ENCODE measurements at regions not wholly inside any gene's neighbourhood (a gene's known extent, or its start where the extent isn't known, plus 50 kb on each side); places are given as distances from the start of the nearest gene placed in this dataset.
A peak's percentile ranks its signal among the peaks of the same experiment; 100 is the strongest.

- intact Hi-C loops (cut with DNase I) = no loop called here
- Histone ChIP-seq H3K27ac (ENCODE audit: low read depth in 1 of 2, low read length in 2 of 2) (no peak overlapping the region), H3K36me3 (ENCODE audit: control insufficient read depth in 1 of 2, insufficient read depth in 2 of 2, low read length in 1 of 2) (no peaks in the 10 kb centered on the region), H3K4me1 (ENCODE audit: control insufficient read depth in 1 of 2, insufficient read depth in 2 of 2, low read length in 2 of 2) (no peaks in the 10 kb centered on the region), H3K4me3 (ENCODE audit: low read length in 2 of 2) (no peak overlapping the region), H3K9me3 (ENCODE audit: control insufficient read depth, low read length) (peaks cover 6% of the 10 kb centered on the region), H3K27me3 (ENCODE audit: control insufficient read depth in 1 of 2, insufficient read depth in 2 of 2, low read length in 1 of 2) (peaks cover 2 to 4% of the 10 kb centered on the region in 2 donors)
- no peak for DNase-seq
- ATAC-seq (ENCODE audit: low FRiP score) = no peak
- WGBS, 2 donors = 85 to 91% methylated on average over 1 of the region's 1 CpG
Observed at GRCh38 chr1:209230314-209230713, 353.2 kb upstream of the CAMK1G start.

DNA sequence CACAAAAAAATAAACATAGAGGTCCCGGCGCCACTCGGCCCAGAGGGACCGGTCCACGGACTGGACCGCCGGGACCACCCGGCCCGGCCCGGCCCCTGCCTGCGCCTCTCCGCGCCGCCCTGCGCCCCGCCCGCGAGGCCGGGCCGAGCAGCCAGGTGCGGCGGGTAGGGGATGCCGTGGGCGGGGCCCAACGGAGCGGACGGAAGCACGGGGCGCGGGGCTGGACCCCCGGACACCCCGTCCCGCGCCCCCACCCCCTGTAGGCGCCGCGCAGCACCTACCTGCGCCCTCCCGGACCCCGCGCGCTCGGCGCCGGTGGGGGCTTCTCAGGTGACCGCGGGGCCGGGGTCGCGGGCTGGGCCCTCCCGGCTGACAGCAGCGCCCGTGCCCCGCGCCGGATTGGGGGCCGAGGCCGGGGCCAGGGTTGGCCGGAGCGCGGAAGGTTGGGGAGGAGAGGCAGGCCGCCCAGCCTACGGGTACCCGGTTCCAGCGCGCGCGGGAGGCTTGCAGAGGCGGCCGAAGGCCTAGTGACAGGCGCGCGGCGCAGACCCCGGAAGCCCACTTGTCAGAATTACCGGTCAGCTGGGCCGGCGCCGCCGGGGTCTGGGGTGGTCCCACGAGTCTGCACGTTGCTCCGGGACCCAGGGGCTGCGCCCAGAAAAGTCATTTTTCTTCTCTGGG, 351.9 kb upstream of the CAMK1G start:
- no peaks in the 10 kb centered on the region for H3K4me1 ChIP-seq (ENCODE audit: control insufficient read depth in 1 of 2, insufficient read depth in 2 of 2, low read length in 2 of 2)
- no peaks in the 10 kb centered on the region for H3K36me3 ChIP-seq (ENCODE audit: control insufficient read depth in 1 of 2, insufficient read depth in 2 of 2, low read length in 1 of 2)
- 12 to 15% methylated on average over 64 to 84 of the region's 84 CpGs for WGBS, 2 donors
- H3K27me3 ChIP-seq (ENCODE audit: control insufficient read depth in 1 of 2, insufficient read depth in 2 of 2, low read length in 1 of 2) = peaks cover 3 to 4% of the 10 kb centered on the region in 2 donors
- ATAC-seq (ENCODE audit: low FRiP score) (no peak), DNase-seq (peak in 1 of 2 donors; percentile 74)
- no peak overlapping the region for H3K4me3 ChIP-seq (ENCODE audit: low read length in 2 of 2)
- peaks cover 7% of the 10 kb centered on the region for H3K9me3 ChIP-seq (ENCODE audit: control insufficient read depth, low read length)
- H3K27ac ChIP-seq (ENCODE audit: low read depth in 1 of 2, low read length in 2 of 2) = no peak overlapping the region
- intact Hi-C loops (cut with DNase I) = no loop called here

- Histone ChIP-seq H3K27me3 (ENCODE audit: control insufficient read depth in 1 of 2, insufficient read depth in 2 of 2, low read length in 1 of 2) (peaks cover 3 to 4% of the 10 kb centered on the region in 2 donors), H3K4me1 (ENCODE audit: control insufficient read depth in 1 of 2, insufficient read depth in 2 of 2, low read length in 2 of 2) (no peaks in the 10 kb centered on the region), H3K36me3 (ENCODE audit: control insufficient read depth in 1 of 2, insufficient read depth in 2 of 2, low read length in 1 of 2) (no peaks in the 10 kb centered on the region), H3K4me3 (ENCODE audit: low read length in 2 of 2) (no peak overlapping the region), H3K27ac (ENCODE audit: low read depth in 1 of 2, low read length in 2 of 2) (no peak overlapping the region), H3K9me3 (ENCODE audit: control insufficient read depth, low read length) (peaks cover 7% of the 10 kb centered on the region)
- DNase-seq (no peak), ATAC-seq (ENCODE audit: low FRiP score) (no peak)
- 89 to 93% methylated on average over 17 of the region's 17 CpGs for WGBS, 2 donors
- intact Hi-C loops (cut with DNase I) = no loop called here
Observed at GRCh38 chr1:209232197-209232596, 351.3 kb upstream of the CAMK1G start.

GRCh38 chr1:209232759-209233158, 350.8 kb upstream of the CAMK1G start:
- Histone ChIP-seq H3K27me3 (ENCODE audit: control insufficient read depth in 1 of 2, insufficient read depth in 2 of 2, low read length in 1 of 2) (peaks cover 3 to 4% of the 10 kb centered on the region in 2 donors), H3K36me3 (ENCODE audit: control insufficient read depth in 1 of 2, insufficient read depth in 2 of 2, low read length in 1 of 2) (no peaks in the 10 kb centered on the region), H3K27ac (ENCODE audit: low read depth in 1 of 2, low read length in 2 of 2) (no peak overlapping the region), H3K4me3 (ENCODE audit: low read length in 2 of 2) (no peak overlapping the region), H3K4me1 (ENCODE audit: control insufficient read depth in 1 of 2, insufficient read depth in 2 of 2, low read length in 2 of 2) (no peaks in the 10 kb centered on the region), H3K9me3 (ENCODE audit: control insufficient read depth, low read length) (peaks cover 7% of the 10 kb centered on the region)
- DNase-seq = no peak
- intact Hi-C loops (cut with DNase I) = no loop called here
- WGBS, 2 donors = 96 to 97% methylated on average over 15 of the region's 15 CpGs
- no peak for ATAC-seq (ENCODE audit: low FRiP score)

GRCh38 chr1:209235166-209235565, 348.3 kb upstream of the CAMK1G start:
- intact Hi-C loops (cut with DNase I) = no loop called here
- H3K36me3 ChIP-seq (ENCODE audit: control insufficient read depth in 1 of 2, insufficient read depth in 2 of 2, low read length in 1 of 2) = no peaks in the 10 kb centered on the region
- ATAC-seq (ENCODE audit: low FRiP score) = no peak

DNA sequence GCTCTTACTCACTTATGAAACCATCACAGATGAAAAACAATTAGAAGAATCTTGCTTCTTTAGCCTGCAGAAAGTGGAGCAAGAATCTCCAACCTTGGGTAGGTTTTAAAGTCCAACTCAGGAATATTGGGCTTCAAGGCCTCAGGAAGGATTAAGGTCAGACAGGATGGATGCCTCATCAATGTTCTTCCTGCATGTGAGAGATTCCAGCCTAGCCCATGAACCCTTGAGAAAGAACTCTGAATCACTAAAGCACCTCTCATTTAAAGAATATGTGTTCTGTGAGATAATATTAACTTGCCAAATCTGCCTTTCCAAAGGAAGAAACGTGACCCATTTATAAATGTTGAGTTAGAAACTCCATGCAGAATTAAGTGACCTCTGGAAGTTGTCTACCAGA, 345.2 kb upstream of the CAMK1G start:
- no peak for ATAC-seq (ENCODE audit: low FRiP score)
- no peak for DNase-seq
- WGBS, 2 donors = 68 to 78% methylated on average over 1 of the region's 1 CpG

More at GRCh38 chr1:209235166-209235565, 348.3 kb upstream of the CAMK1G start:
- no peak overlapping the region for H3K27ac ChIP-seq (ENCODE audit: low read depth in 1 of 2, low read length in 2 of 2)
- H3K4me3 ChIP-seq (ENCODE audit: low read length in 2 of 2) = no peak overlapping the region
- WGBS, 2 donors = 97 to 98% methylated on average over 4 of the region's 4 CpGs
- no peaks in the 10 kb centered on the region for H3K4me1 ChIP-seq (ENCODE audit: control insufficient read depth in 1 of 2, insufficient read depth in 2 of 2, low read length in 2 of 2)
- peaks cover 7% of the 10 kb centered on the region for H3K9me3 ChIP-seq (ENCODE audit: control insufficient read depth, low read length)
- DNase-seq = no peak
- peaks cover 3 to 4% of the 10 kb centered on the region in 2 donors for H3K27me3 ChIP-seq (ENCODE audit: control insufficient read depth in 1 of 2, insufficient read depth in 2 of 2, low read length in 1 of 2)

DNA sequence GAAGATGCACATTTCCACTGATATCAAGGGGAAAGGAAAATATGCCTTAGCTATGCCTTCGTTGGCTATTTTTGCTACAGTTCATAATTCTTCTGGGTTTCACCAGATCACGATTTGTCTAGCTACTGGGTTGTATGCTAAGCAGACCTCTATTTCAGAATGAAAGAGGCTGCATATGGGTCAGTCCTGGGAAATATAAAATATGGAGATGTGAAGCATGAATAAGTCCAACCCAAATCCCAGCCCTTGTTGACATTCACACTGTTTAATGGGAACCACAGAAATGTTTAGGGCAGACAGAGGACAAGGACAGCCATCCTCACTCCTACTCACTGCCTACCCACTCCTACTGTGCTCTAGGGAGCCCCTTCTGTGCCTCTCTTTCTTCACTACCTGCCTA, 343.2 kb upstream of the CAMK1G start:
- Histone ChIP-seq H3K36me3 (ENCODE audit: control insufficient read depth in 1 of 2, insufficient read depth in 2 of 2, low read length in 1 of 2) (no peaks in the 10 kb centered on the region), H3K27ac (ENCODE audit: low read depth in 1 of 2, low read length in 2 of 2) (no peak overlapping the region), H3K4me3 (ENCODE audit: low read length in 2 of 2) (no peak overlapping the region), H3K9me3 (ENCODE audit: control insufficient read depth, low read length) (peaks cover 2% of the 10 kb centered on the region), H3K27me3 (ENCODE audit: control insufficient read depth in 1 of 2, insufficient read depth in 2 of 2, low read length in 1 of 2) (peaks cover 0 to 3% of the 10 kb centered on the region in 2 donors), H3K4me1 (ENCODE audit: control insufficient read depth in 1 of 2, insufficient read depth in 2 of 2, low read length in 2 of 2) (no peaks in the 10 kb centered on the region)
- ATAC-seq (ENCODE audit: low FRiP score) (no peak), DNase-seq (no peak)
- WGBS, 2 donors = 41 to 49% methylated on average over 2 of the region's 2 CpGs
- intact Hi-C loops (cut with DNase I) = no loop called here

More for the DNA sequence above, 345.2 kb upstream of the CAMK1G start:
- Histone ChIP-seq H3K4me1 (ENCODE audit: control insufficient read depth in 1 of 2, insufficient read depth in 2 of 2, low read length in 2 of 2) (no peaks in the 10 kb centered on the region), H3K27me3 (ENCODE audit: control insufficient read depth in 1 of 2, insufficient read depth in 2 of 2, low read length in 1 of 2) (peaks cover 0 to 3% of the 10 kb centered on the region in 2 donors), H3K4me3 (ENCODE audit: low read length in 2 of 2) (no peak overlapping the region), H3K9me3 (ENCODE audit: control insufficient read depth, low read length) (peaks cover 2% of the 10 kb centered on the region), H3K27ac (ENCODE audit: low read depth in 1 of 2, low read length in 2 of 2) (no peak overlapping the region), H3K36me3 (ENCODE audit: control insufficient read depth in 1 of 2, insufficient read depth in 2 of 2, low read length in 1 of 2) (no peaks in the 10 kb centered on the region)
- intact Hi-C loops (cut with DNase I) = no loop called here

- H3K4me3 ChIP-seq (ENCODE audit: low read length in 2 of 2) = no peak overlapping the region
- no peaks in the 10 kb centered on the region for H3K4me1 ChIP-seq (ENCODE audit: control insufficient read depth in 1 of 2, insufficient read depth in 2 of 2, low read length in 2 of 2)
- no peaks in the 10 kb centered on the region for H3K36me3 ChIP-seq (ENCODE audit: control insufficient read depth in 1 of 2, insufficient read depth in 2 of 2, low read length in 1 of 2)
- DNase-seq = no peak
- no peaks in the 10 kb centered on the region for H3K9me3 ChIP-seq (ENCODE audit: control insufficient read depth, low read length)
- no peaks in the 10 kb centered on the region for H3K27me3 ChIP-seq (ENCODE audit: control insufficient read depth in 1 of 2, insufficient read depth in 2 of 2, low read length in 1 of 2)
- intact Hi-C loops (cut with DNase I) = no loop called here
- ATAC-seq (ENCODE audit: low FRiP score) = no peak
- no peak overlapping the region for H3K27ac ChIP-seq (ENCODE audit: low read depth in 1 of 2, low read length in 2 of 2)
- 82% methylated on average over 6 of the region's 6 CpGs for WGBS, 2 donors
Observed at GRCh38 chr1:209241487-209241886, 342.0 kb upstream of the CAMK1G start.

- DNase-seq (no peak), ATAC-seq (ENCODE audit: low FRiP score) (peak; percentile 73)
- 33 to 39% methylated on average over 6 of the region's 6 CpGs for WGBS, 2 donors
Observed at GRCh38 chr1:209248649-209249279, 334.8 kb upstream of the CAMK1G start.

More at GRCh38 chr1:209248649-209249279, 334.8 kb upstream of the CAMK1G start:
- H3K36me3 ChIP-seq (ENCODE audit: control insufficient read depth in 1 of 2, insufficient read depth in 2 of 2, low read length in 1 of 2) = no peaks in the 10 kb centered on the region
- H3K9me3 ChIP-seq (ENCODE audit: control insufficient read depth, low read length) = no peaks in the 10 kb centered on the region
- no peak overlapping the region for H3K4me3 ChIP-seq (ENCODE audit: low read length in 2 of 2)
- intact Hi-C loops (cut with DNase I) = no loop called here
- H3K27ac ChIP-seq (ENCODE audit: low read depth in 1 of 2, low read length in 2 of 2) = no peak overlapping the region
- H3K27me3 ChIP-seq (ENCODE audit: control insufficient read depth in 1 of 2, insufficient read depth in 2 of 2, low read length in 1 of 2) = no peaks in the 10 kb centered on the region
- H3K4me1 ChIP-seq (ENCODE audit: control insufficient read depth in 1 of 2, insufficient read depth in 2 of 2, low read length in 2 of 2) = no peaks in the 10 kb centered on the region
